GM23338 (cell line): ENCODE measurements at regions not wholly inside any gene's neighbourhood (a gene's known extent, or its start where the extent isn't known, plus 50 kb on each side); places are given as distances from the start of the nearest gene placed in this dataset.

Experiments used
- ATAC-seq: fragments of 200-7000 bp; cut with Tn5 transposase; 3 replicates; pipeline ENCODE4 v1.9.1; 2020
- DNase-seq: peaks from one replicate; pipeline ENCODE4 v3.0.0-alpha.2; 2015; ENCODE audit warnings: low spot score
- H2AFZ ChIP-seq: fragments of 200-600 bp; sonication (generic); 2 replicates; pipeline ENCODE4 v1.8.0; 2016; ENCODE audit warnings: antibody characterized with exemption, mild to moderate bottlenecking, moderate library complexity
- H3F3A ChIP-seq: fragments of 200-600 bp; sonication (generic); replicated peaks from 2 replicates; pipeline ENCODE4 v1.8.0; 2017; ENCODE audit warnings: antibody characterized with exemption, mixed run types, low read depth
- H3K27ac ChIP-seq: fragments of 200-600 bp; sonication (generic); 2 replicates; pipeline ENCODE4 v1.6.1; 2016; ENCODE audit warnings: low read depth
- H3K27me3 ChIP-seq: fragments of 200-600 bp; sonication (generic); 2 replicates; pipeline ENCODE4 v1.8.0; 2016; ENCODE audit warnings: mild to moderate bottlenecking, mixed run types, moderate library complexity; ENCODE audit not compliant: insufficient read depth
- H3K36me3 ChIP-seq: fragments of 200-600 bp; sonication (generic); 2 replicates; pipeline ENCODE4 v1.8.0; 2016; ENCODE audit warnings: mild to moderate bottlenecking; ENCODE audit not compliant: insufficient read depth
- H3K4me1 ChIP-seq: fragments of 200-600 bp; sonication (generic); 2 replicates; pipeline ENCODE4 v1.8.0; 2016; ENCODE audit warnings: mild to moderate bottlenecking, moderate library complexity; ENCODE audit not compliant: insufficient read depth
- H3K4me2 ChIP-seq: fragments of 200-600 bp; sonication (generic); 2 replicates; pipeline ENCODE4 v1.7.1; 2017; ENCODE audit warnings: mixed run types
- H3K4me3 ChIP-seq: fragments of 200-600 bp; sonication (generic); 2 replicates; pipeline ENCODE4 v1.6.1; 2016; ENCODE audit warnings: mixed run types
- H3K79me2 ChIP-seq: fragments of 200-600 bp; sonication (generic); replicated peaks from 2 replicates; pipeline ENCODE4 v1.8.0; 2017; ENCODE audit warnings: mild to moderate bottlenecking; ENCODE audit not compliant: insufficient read depth
- H3K9me2 ChIP-seq: fragments of 200-600 bp; sonication (generic); 2 replicates; pipeline ENCODE4 v1.8.0; 2017; ENCODE audit not compliant: insufficient read depth
- H4K20me1 ChIP-seq: fragments of 200-600 bp; sonication (generic); replicated peaks from 2 replicates; pipeline ENCODE4 v1.8.0; 2017; ENCODE audit warnings: mild to moderate bottlenecking; ENCODE audit not compliant: insufficient read depth
- H3K27ac Mint-ChIP-seq: 2 replicates; pipeline ENCODE4 v1.8.0; 2020; ENCODE audit warnings: inconsistent platforms, mild to moderate bottlenecking, moderate library complexity, mixed read lengths
- H3K27me3 Mint-ChIP-seq: 3 replicates; pipeline ENCODE4 v1.8.0; 2022; ENCODE audit warnings: low read depth, mild to moderate bottlenecking, moderate library complexity, mixed read lengths, inconsistent platforms; ENCODE audit not compliant: insufficient read depth, poor library complexity
- H3K36me3 Mint-ChIP-seq: 3 replicates; pipeline ENCODE4 v1.8.0; 2021; ENCODE audit warnings: low read depth, mild to moderate bottlenecking, inconsistent platforms, moderate library complexity, mixed read lengths
- H3K4me1 Mint-ChIP-seq: 3 replicates; pipeline ENCODE4 v1.8.0; 2020; ENCODE audit warnings: mild to moderate bottlenecking, inconsistent platforms, mixed read lengths
- H3K4me3 Mint-ChIP-seq: 3 replicates; pipeline ENCODE4 v1.8.0; 2021; ENCODE audit warnings: moderate library complexity, mild to moderate bottlenecking, inconsistent platforms, mixed read lengths
- H3K9me3 Mint-ChIP-seq: 3 replicates; pipeline ENCODE4 v1.8.0; 2020; ENCODE audit warnings: moderate library complexity, mild to moderate bottlenecking, inconsistent platforms, mixed read lengths
- CREB1 ChIP-seq: fragments of 250-450 bp; sonication (Bioruptor Pico); IDR thresholded peaks from 2 replicates; pipeline ENCODE4 v1.5.0; 2020; ENCODE audit warnings: low read depth, mild to moderate bottlenecking, moderate library complexity
- EZH2 ChIP-seq: fragments of 200-600 bp; sonication (generic); IDR thresholded peaks from one replicate; pipeline ENCODE4 v1.8.0; 2017; ENCODE audit warnings: antibody characterized with exemption, mild to moderate bottlenecking, low read depth; ENCODE audit not compliant: unreplicated experiment
- EZH2phosphoT487 ChIP-seq: fragments of 200-600 bp; sonication (generic); IDR thresholded peaks from one replicate; pipeline ENCODE4 v1.8.1; 2018; ENCODE audit warnings: antibody characterized with exemption; ENCODE audit not compliant: unreplicated experiment
- JUNB ChIP-seq: IDR thresholded peaks from one replicate; pipeline ENCODE4 v1.6.1; 2016; ENCODE audit warnings: antibody characterized with exemption; ENCODE audit not compliant: unreplicated experiment
- NANOG ChIP-seq: IDR thresholded peaks from 2 replicates; pipeline ENCODE4 v1.6.1; 2016; ENCODE audit warnings: antibody characterized with exemption, borderline replicate concordance
- POLR2AphosphoS5 ChIP-seq: IDR thresholded peaks from 2 replicates; pipeline ENCODE4 v1.6.1; 2016; ENCODE audit warnings: antibody characterized with exemption, low read depth
- STAT1 ChIP-seq: IDR thresholded peaks from one replicate; pipeline ENCODE4 v1.6.1; 2016; ENCODE audit warnings: antibody characterized with exemption; ENCODE audit not compliant: unreplicated experiment
- ZNF114 ChIP-seq: fragments of 250-450 bp; sonication (Bioruptor Pico); IDR thresholded peaks from 2 replicates; pipeline ENCODE4 v1.5.0; 2020; ENCODE audit warnings: mild to moderate bottlenecking, moderate library complexity
- ZNF331 ChIP-seq: fragments of 250-450 bp; sonication (Bioruptor Pico); IDR thresholded peaks from 2 replicates; pipeline ENCODE4 v1.5.0; 2020; ENCODE audit warnings: low read depth, mild to moderate bottlenecking, moderate library complexity
- TF ChIP-seq, protein P1 (sequence below): IDR thresholded peaks from one replicate; pipeline ENCODE4 v1.6.1; 2018; ENCODE audit warnings: antibody characterized with exemption; ENCODE audit not compliant: unreplicated experiment
- TF ChIP-seq, protein P2 (sequence below), 2 experiments: fragments of 200-600 bp in 1 of 2; sonication (generic) in 1 of 2; conservative IDR thresholded peaks; 2 replicates each; pipeline versions ENCODE4 v1.5.1 to v1.6.1; 2016 to 2017; ENCODE audit warnings: antibody characterized with exemption in 2 of 2, low read depth in 2 of 2, mild to moderate bottlenecking in 2 of 2, moderate library complexity in 1 of 2
- TF ChIP-seq, protein P3 (sequence below): IDR thresholded peaks from 2 replicates; pipeline ENCODE4 v1.6.1; 2016; ENCODE audit warnings: antibody characterized with exemption
- TF ChIP-seq, protein P4 (sequence below): fragments of 250-450 bp; sonication (Bioruptor Pico); IDR thresholded peaks from 2 replicates; pipeline ENCODE4 v1.5.0; 2020; ENCODE audit warnings: mild to moderate bottlenecking, moderate library complexity

DNA sequence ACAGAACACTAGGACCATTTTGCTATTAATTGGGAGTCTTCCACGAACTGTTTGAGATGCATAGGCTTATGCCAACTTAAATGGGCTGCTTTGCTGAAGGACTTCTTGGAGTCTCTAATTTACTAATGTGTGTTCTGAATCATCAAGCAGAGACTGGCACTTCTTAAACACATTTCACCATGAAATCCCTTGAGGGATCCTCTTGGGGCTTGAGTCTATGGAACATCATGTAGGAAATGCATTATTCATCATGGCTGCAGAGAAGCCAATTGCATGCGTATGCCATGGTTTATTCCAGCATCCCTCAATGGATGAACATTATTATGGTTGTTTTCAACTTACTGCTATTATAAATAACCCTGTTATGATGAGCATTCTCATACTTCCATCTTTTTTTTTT, 73.4 kb downstream of the FGD2 start:
- H3K4me1 Mint-ChIP-seq, result peaks cover 19% of the 10 kb centered on the region
- no peak overlapping the region for H3K4me2 ChIP-seq
- no peaks in the 10 kb centered on the region for H4K20me1 ChIP-seq

More for the DNA sequence above, 73.4 kb downstream of the FGD2 start:
- Histone ChIP-seq H3K36me3 (no peaks in the 10 kb centered on the region), H2AFZ (no peak overlapping the region), H3K9me2 (no peaks in the 10 kb centered on the region), H3K27me3 (no peaks in the 10 kb centered on the region), H3K4me1 (peaks cover 12% of the 10 kb centered on the region), H3F3A (peaks cover 5% of the 10 kb centered on the region; the same call in 1 of the 2 replicates), H3K27ac (no peak overlapping the region), H3K4me3 (no peak overlapping the region), H3K79me2 (no peaks in the 10 kb centered on the region)
- Mint-ChIP-seq H3K9me3 (no peaks in the 10 kb centered on the region), H3K27ac (no peak overlapping the region), H3K36me3 (no peaks in the 10 kb centered on the region), H3K4me3 (no peak overlapping the region), H3K27me3 (peaks cover 20% of the 10 kb centered on the region)
- TF ChIP-seq ZNF114 (CRISPR knock-in tag) (no peak), STAT1 (no peak), NANOG (no peak), CREB1 (CRISPR knock-in tag) (no peak), ZNF331 (no peak), EZH2 (no peak), EZH2phosphoT487 (no peak), JUNB (no peak), POLR2AphosphoS5 (no peak)
- TF ChIP-seq, protein P1, sequence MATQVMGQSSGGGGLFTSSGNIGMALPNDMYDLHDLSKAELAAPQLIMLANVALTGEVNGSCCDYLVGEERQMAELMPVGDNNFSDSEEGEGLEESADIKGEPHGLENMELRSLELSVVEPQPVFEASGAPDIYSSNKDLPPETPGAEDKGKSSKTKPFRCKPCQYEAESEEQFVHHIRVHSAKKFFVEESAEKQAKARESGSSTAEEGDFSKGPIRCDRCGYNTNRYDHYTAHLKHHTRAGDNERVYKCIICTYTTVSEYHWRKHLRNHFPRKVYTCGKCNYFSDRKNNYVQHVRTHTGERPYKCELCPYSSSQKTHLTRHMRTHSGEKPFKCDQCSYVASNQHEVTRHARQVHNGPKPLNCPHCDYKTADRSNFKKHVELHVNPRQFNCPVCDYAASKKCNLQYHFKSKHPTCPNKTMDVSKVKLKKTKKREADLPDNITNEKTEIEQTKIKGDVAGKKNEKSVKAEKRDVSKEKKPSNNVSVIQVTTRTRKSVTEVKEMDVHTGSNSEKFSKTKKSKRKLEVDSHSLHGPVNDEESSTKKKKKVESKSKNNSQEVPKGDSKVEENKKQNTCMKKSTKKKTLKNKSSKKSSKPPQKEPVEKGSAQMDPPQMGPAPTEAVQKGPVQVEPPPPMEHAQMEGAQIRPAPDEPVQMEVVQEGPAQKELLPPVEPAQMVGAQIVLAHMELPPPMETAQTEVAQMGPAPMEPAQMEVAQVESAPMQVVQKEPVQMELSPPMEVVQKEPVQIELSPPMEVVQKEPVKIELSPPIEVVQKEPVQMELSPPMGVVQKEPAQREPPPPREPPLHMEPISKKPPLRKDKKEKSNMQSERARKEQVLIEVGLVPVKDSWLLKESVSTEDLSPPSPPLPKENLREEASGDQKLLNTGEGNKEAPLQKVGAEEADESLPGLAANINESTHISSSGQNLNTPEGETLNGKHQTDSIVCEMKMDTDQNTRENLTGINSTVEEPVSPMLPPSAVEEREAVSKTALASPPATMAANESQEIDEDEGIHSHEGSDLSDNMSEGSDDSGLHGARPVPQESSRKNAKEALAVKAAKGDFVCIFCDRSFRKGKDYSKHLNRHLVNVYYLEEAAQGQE, result no peak
- TF ChIP-seq, protein P2, sequence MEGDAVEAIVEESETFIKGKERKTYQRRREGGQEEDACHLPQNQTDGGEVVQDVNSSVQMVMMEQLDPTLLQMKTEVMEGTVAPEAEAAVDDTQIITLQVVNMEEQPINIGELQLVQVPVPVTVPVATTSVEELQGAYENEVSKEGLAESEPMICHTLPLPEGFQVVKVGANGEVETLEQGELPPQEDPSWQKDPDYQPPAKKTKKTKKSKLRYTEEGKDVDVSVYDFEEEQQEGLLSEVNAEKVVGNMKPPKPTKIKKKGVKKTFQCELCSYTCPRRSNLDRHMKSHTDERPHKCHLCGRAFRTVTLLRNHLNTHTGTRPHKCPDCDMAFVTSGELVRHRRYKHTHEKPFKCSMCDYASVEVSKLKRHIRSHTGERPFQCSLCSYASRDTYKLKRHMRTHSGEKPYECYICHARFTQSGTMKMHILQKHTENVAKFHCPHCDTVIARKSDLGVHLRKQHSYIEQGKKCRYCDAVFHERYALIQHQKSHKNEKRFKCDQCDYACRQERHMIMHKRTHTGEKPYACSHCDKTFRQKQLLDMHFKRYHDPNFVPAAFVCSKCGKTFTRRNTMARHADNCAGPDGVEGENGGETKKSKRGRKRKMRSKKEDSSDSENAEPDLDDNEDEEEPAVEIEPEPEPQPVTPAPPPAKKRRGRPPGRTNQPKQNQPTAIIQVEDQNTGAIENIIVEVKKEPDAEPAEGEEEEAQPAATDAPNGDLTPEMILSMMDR (conservative IDR thresholded peaks at IDR 0.05; ENCODE audit: low read depth in 2 of 2), result no peak
- TF ChIP-seq, protein P3, sequence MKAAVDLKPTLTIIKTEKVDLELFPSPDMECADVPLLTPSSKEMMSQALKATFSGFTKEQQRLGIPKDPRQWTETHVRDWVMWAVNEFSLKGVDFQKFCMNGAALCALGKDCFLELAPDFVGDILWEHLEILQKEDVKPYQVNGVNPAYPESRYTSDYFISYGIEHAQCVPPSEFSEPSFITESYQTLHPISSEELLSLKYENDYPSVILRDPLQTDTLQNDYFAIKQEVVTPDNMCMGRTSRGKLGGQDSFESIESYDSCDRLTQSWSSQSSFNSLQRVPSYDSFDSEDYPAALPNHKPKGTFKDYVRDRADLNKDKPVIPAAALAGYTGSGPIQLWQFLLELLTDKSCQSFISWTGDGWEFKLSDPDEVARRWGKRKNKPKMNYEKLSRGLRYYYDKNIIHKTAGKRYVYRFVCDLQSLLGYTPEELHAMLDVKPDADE, result no peak
- TF ChIP-seq, protein P4, sequence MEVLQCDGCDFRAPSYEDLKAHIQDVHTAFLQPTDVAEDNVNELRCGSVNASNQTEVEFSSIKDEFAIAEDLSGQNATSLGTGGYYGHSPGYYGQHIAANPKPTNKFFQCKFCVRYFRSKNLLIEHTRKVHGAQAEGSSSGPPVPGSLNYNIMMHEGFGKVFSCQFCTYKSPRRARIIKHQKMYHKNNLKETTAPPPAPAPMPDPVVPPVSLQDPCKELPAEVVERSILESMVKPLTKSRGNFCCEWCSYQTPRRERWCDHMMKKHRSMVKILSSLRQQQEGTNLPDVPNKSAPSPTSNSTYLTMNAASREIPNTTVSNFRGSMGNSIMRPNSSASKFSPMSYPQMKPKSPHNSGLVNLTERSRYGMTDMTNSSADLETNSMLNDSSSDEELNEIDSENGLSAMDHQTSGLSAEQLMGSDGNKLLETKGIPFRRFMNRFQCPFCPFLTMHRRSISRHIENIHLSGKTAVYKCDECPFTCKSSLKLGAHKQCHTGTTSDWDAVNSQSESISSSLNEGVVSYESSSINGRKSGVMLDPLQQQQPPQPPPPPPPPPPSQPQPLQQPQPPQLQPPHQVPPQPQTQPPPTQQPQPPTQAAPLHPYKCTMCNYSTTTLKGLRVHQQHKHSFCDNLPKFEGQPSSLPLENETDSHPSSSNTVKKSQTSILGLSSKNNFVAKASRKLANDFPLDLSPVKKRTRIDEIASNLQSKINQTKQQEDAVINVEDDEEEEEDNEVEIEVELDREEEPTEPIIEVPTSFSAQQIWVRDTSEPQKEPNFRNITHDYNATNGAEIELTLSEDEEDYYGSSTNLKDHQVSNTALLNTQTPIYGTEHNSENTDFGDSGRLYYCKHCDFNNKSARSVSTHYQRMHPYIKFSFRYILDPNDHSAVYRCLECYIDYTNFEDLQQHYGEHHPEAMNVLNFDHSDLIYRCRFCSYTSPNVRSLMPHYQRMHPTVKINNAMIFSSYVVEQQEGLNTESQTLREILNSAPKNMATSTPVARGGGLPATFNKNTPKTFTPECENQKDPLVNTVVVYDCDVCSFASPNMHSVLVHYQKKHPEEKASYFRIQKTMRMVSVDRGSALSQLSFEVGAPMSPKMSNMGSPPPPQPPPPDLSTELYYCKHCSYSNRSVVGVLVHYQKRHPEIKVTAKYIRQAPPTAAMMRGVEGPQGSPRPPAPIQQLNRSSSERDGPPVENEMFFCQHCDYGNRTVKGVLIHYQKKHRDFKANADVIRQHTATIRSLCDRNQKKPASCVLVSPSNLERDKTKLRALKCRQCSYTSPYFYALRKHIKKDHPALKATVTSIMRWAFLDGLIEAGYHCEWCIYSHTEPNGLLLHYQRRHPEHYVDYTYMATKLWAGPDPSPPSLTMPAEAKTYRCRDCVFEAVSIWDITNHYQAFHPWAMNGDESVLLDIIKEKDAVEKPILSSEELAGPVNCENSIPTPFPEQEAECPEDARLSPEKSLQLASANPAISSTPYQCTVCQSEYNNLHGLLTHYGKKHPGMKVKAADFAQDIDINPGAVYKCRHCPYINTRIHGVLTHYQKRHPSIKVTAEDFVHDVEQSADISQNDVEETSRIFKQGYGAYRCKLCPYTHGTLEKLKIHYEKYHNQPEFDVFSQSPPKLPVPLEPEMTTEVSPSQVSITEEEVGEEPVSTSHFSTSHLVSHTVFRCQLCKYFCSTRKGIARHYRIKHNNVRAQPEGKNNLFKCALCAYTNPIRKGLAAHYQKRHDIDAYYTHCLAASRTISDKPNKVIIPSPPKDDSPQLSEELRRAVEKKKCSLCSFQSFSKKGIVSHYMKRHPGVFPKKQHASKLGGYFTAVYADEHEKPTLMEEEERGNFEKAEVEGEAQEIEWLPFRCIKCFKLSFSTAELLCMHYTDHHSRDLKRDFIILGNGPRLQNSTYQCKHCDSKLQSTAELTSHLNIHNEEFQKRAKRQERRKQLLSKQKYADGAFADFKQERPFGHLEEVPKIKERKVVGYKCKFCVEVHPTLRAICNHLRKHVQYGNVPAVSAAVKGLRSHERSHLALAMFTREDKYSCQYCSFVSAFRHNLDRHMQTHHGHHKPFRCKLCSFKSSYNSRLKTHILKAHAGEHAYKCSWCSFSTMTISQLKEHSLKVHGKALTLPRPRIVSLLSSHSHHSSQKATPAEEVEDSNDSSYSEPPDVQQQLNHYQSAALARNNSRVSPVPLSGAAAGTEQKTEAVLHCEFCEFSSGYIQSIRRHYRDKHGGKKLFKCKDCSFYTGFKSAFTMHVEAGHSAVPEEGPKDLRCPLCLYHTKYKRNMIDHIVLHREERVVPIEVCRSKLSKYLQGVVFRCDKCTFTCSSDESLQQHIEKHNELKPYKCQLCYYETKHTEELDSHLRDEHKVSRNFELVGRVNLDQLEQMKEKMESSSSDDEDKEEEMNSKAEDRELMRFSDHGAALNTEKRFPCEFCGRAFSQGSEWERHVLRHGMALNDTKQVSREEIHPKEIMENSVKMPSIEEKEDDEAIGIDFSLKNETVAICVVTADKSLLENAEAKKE (CRISPR knock-in tag), result no peak
- DNase-seq, result no peak
- no peak for ATAC-seq
